HL-60 (cell line): ENCODE measurements at regions not wholly inside any gene's neighbourhood (a gene's known extent, or its start where the extent isn't known, plus 50 kb on each side); places are given as distances from the start of the nearest gene placed in this dataset.

Source experiments
- DNase-seq, 2 experiments: peaks; one replicate each; pipeline ENCODE4 v3.0.0-alpha.2; 2010 to 2020; ENCODE audit warnings: low read depth in 1 of 2, low spot score in 1 of 2
- H3K27ac ChIP-seq: fragments of 250-450 bp; sonication (Bioruptor Pico); replicated peaks from 2 replicates; pipeline ENCODE4 v1.5.1; 2020; ENCODE audit warnings: mild to moderate bottlenecking, moderate library complexity
- H3K27me3 ChIP-seq: fragments of 250-450 bp; sonication (Bioruptor Pico); 2 replicates; pipeline ENCODE4 v1.5.1; 2021; ENCODE audit warnings: mild to moderate bottlenecking, moderate library complexity; ENCODE audit not compliant: insufficient read depth, poor library complexity, severe bottlenecking
- H3K4me3 ChIP-seq: replicated peaks from 2 replicates; pipeline ENCODE4 v1.5.1; 2011; ENCODE audit warnings: mild to moderate bottlenecking, control low read depth, low read length; ENCODE audit not compliant: insufficient read depth
- GABPA ChIP-seq: IDR thresholded peaks from 2 replicates; pipeline ENCODE4 v1.6.1; 2012; ENCODE audit warnings: low read depth
- POLR2AphosphoS5 ChIP-seq: IDR thresholded peaks from 2 replicates; pipeline ENCODE4 v1.6.1; 2012; ENCODE audit warnings: low read depth
- SPI1 ChIP-seq: IDR thresholded peaks from 2 replicates; pipeline ENCODE4 v1.6.1; 2012; ENCODE audit warnings: low read depth, mild to moderate bottlenecking, borderline replicate concordance
- TF ChIP-seq, protein P1 (sequence below): IDR thresholded peaks from 2 replicates; pipeline ENCODE4 v1.6.1; 2012; ENCODE audit warnings: low read depth; ENCODE audit not compliant: insufficient replicate concordance
- TF ChIP-seq, protein P2 (sequence below): IDR thresholded peaks from one replicate; pipeline ENCODE4 v1.5.1; 2011; ENCODE audit warnings: low read length, control low read depth, inconsistent platforms; ENCODE audit not compliant: insufficient read depth

DNA sequence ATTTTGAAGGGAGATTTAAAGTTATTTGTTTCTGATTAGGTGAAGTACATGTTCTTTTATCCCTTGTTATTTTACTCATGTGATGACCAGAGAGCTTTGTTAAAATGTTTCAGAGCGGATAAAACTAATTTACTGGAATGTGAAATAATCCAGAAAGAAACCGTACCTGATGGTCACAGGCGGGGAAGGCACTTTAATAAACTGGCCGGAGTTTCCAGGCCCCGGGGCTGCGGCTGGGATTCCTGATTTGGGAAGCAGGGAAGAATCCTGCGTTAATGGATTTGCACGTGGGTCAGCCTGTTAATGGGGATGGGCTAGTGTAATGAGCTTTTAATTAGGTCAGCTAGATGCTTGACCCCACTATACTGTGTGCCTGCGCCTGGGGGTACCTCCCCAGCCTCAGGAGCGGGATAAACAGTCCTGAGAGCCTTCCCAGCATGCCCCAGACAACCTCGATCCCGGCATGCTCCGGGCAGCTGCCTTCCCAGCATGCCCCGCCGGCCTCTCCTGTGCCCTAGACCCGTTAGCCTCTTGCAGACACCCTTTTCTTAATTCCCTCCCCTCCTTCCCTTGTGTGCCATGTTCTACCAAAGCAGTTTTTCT lies 208.6 kb upstream of the CDKN3 start:
- Histone ChIP-seq H3K27me3 (no peaks in the 10 kb centered on the region), H3K27ac (no peak overlapping the region), H3K4me3 (no peak overlapping the region)
- no peak for DNase-seq
- no peak for TF ChIP-seq POLR2AphosphoS5
- TF ChIP-seq, protein P1, sequence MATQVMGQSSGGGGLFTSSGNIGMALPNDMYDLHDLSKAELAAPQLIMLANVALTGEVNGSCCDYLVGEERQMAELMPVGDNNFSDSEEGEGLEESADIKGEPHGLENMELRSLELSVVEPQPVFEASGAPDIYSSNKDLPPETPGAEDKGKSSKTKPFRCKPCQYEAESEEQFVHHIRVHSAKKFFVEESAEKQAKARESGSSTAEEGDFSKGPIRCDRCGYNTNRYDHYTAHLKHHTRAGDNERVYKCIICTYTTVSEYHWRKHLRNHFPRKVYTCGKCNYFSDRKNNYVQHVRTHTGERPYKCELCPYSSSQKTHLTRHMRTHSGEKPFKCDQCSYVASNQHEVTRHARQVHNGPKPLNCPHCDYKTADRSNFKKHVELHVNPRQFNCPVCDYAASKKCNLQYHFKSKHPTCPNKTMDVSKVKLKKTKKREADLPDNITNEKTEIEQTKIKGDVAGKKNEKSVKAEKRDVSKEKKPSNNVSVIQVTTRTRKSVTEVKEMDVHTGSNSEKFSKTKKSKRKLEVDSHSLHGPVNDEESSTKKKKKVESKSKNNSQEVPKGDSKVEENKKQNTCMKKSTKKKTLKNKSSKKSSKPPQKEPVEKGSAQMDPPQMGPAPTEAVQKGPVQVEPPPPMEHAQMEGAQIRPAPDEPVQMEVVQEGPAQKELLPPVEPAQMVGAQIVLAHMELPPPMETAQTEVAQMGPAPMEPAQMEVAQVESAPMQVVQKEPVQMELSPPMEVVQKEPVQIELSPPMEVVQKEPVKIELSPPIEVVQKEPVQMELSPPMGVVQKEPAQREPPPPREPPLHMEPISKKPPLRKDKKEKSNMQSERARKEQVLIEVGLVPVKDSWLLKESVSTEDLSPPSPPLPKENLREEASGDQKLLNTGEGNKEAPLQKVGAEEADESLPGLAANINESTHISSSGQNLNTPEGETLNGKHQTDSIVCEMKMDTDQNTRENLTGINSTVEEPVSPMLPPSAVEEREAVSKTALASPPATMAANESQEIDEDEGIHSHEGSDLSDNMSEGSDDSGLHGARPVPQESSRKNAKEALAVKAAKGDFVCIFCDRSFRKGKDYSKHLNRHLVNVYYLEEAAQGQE = no peak

DNA sequence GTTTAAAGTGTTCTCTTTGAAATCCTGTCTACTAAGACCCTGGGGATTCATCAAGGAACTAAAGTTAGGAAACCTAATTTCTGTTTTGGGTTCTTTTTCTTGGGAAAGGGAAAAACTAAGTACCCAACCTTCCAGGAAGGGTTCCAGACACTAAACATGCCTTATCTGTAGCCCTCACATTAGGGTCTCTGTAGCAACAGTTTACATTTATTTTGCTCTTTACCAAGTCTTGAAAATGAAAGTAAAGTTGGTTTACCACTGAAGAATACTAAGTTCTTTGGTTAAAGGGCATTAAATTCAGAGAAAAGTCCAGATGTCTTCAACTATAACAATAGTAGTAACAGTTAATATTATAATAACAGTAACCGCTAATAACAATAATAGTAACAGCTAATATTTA lies 207.5 kb upstream of the CDKN3 start:
- TF ChIP-seq, protein P1 = no peak
- TF ChIP-seq, protein P2, sequence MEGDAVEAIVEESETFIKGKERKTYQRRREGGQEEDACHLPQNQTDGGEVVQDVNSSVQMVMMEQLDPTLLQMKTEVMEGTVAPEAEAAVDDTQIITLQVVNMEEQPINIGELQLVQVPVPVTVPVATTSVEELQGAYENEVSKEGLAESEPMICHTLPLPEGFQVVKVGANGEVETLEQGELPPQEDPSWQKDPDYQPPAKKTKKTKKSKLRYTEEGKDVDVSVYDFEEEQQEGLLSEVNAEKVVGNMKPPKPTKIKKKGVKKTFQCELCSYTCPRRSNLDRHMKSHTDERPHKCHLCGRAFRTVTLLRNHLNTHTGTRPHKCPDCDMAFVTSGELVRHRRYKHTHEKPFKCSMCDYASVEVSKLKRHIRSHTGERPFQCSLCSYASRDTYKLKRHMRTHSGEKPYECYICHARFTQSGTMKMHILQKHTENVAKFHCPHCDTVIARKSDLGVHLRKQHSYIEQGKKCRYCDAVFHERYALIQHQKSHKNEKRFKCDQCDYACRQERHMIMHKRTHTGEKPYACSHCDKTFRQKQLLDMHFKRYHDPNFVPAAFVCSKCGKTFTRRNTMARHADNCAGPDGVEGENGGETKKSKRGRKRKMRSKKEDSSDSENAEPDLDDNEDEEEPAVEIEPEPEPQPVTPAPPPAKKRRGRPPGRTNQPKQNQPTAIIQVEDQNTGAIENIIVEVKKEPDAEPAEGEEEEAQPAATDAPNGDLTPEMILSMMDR = no peak
- TF ChIP-seq SPI1 = no peak
- no peak for TF ChIP-seq POLR2AphosphoS5
- TF ChIP-seq GABPA = no peak
- Histone ChIP-seq H3K4me3 (no peak overlapping the region), H3K27me3 (no peaks in the 10 kb centered on the region), H3K27ac (no peak overlapping the region)
- no peak for DNase-seq

DNA sequence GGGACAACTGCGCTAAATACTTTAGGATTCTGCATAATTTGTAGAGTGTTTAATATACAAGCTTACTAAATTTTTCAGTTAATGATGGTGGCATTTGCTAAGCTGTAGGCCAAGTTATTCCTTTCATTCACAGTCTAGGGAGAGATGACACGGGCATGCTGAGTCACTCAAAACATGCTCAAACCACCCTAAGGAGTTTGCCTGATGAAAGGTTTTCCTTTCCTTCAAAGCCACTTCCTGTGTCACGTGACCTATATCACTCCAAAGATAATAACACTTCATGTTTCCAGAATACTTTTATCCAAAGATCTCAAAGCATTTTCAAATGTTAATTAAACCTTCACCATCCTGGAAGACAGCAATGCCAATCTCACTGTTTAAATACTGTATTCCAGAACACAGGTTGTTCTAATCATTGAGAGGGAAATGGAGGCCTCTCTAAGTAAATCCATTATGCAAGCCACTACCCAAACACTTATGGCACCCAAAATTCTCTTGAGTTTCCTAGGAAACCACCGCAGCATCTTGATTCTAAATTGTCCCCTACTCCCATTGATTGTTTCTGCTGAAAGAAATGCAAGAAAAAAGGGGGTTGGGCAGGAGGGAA lies 207.0 kb upstream of the CDKN3 start:
- no peak for TF ChIP-seq SPI1
- TF ChIP-seq, protein P2 = no peak
- DNase-seq = no peak
- no peaks in the 10 kb centered on the region for H3K27me3 ChIP-seq

DNA sequence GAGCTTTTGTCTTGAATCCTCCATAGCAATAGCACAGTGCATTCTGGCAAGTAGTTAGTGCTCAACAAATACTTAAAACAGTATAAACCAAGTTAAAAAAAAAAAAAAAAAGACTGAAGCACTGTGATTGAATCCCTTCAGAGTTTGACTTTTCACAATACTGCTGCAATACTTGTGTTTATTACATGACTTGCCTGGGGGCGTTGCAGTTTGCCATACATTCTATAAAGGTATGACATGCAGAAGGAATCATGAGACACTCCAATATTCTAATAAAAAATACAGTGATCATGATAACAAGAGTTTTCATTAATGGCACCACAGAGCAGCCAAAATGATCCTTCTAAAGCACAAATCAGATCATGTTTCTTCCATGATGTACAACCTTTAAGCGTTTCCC lies 205.0 kb upstream of the CDKN3 start:
- no peak for DNase-seq
- no peak overlapping the region for H3K4me3 ChIP-seq
- no peaks in the 10 kb centered on the region for H3K27me3 ChIP-seq

More for the DNA sequence above, 207.0 kb upstream of the CDKN3 start:
- no peak overlapping the region for H3K4me3 ChIP-seq
- no peak overlapping the region for H3K27ac ChIP-seq

More for the DNA sequence above, 205.0 kb upstream of the CDKN3 start:
- H3K27ac ChIP-seq = no peak overlapping the region
- no peak for TF ChIP-seq SPI1
- TF ChIP-seq GABPA = no peak
- TF ChIP-seq, protein P1 = no peak
- TF ChIP-seq, protein P2 = no peak
- no peak for TF ChIP-seq POLR2AphosphoS5
